ENCODE measurements at regions not wholly inside any gene's neighbourhood (a gene's known extent, or its start where the extent isn't known, plus 50 kb on each side); places are given as distances from the start of the nearest gene placed in this dataset.
A peak's percentile ranks its signal among the peaks of the same experiment; 100 is the strongest.
"Not testable (repeated sequence)": the region's sequence is repeated elsewhere in the genome, so short reads cannot be mapped to it uniquely, and the experiment has no call there.

DNA sequence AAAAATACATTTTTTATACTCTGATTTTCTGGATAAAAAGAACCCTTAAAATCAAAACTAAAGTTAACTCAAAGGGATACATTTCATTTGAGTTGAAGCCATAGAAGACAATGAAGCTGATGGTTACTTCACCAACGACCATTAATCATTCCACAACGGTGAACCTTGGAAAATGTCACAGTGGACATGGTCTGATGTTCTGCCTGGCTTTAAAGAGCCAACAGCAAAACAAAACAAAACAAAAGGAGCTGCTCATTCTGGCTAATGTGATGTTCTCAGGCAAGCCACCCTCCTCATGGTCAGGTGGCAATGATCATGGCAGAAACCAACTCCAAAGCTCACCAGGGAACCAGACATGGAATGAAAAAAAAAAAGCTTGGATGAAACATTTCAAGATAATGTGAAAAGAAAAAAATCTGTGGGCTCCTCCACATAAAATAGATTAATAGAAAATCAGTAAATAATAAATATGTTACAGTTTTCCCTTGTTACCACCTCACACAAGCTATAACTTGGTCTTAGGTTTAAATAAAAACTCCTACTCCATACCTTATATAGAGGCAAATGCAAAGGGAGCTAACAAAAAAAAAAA lies 90.1 kb upstream of the SERTAD2 start:
- no peak for DNase-seq

DNA sequence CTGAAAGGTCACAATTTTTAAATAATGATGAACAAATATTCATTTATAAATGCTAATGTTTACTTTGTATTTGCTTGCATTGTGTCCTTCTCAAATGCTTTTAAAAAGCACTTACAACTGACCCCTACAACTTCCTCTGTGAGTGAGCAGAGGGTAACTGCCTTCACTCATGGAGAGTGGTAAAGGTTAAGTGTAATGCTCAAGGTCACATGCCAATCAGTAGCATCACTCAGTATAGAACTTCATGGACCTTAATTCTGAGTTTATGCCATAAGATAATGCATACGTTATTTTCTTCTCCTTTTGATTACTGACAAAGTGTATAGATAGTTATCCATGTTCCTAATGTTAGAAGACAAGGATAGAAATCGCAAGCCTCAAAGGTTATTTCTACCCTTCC lies 91.8 kb upstream of the SERTAD2 start:
- DNase-seq: no peak

- not testable (repeated sequence) for DNase-seq
Measured at GRCh38 chr2:64747690-64748091, 94.0 kb upstream of the SERTAD2 start.

GRCh38 chr2:64748147-64748546 lies 94.4 kb upstream of the SERTAD2 start:
- no peak for DNase-seq

DNA sequence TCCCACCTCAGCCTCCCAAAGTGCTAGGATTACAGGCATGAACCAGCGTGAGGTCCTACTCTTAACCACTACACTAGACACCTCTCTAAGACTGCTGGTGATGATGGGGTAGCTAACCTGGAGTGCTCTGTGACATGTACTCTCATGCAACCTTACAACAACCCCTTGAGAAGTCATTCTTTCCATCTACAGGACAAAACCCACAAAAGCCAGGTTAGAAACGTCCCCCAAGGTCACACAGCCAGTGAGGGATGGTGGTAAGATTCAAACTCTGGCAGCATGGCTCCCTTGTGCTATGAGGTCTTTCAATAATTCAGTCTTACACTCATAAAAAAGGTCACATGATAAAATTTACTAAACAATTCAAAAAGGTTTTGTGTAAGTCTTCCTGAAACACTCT lies 94.8 kb upstream of the SERTAD2 start:
- no peak for DNase-seq

DNA sequence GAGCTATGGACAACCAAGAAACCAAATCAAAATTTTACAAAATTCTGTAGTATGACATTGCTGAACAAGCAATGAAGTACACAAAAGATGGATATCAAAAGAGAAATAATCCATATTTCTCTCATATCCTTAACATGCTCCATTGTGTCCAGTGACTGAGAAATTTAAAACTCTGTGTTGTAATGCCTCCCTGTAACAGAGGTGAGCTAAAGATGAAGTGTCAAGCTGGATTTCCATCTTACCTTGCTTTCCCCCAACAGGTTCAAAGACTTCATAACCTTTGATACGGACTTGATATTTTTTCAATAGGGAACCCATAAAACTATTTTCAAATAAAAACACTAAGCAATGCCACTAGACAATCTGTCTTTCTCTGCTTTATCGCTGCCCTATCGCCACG lies 95.7 kb upstream of the SERTAD2 start:
- no peak for DNase-seq

- DNase-seq: no peak
Measured at GRCh38 chr2:64750001-64750816, 96.5 kb upstream of the SERTAD2 start.

DNA sequence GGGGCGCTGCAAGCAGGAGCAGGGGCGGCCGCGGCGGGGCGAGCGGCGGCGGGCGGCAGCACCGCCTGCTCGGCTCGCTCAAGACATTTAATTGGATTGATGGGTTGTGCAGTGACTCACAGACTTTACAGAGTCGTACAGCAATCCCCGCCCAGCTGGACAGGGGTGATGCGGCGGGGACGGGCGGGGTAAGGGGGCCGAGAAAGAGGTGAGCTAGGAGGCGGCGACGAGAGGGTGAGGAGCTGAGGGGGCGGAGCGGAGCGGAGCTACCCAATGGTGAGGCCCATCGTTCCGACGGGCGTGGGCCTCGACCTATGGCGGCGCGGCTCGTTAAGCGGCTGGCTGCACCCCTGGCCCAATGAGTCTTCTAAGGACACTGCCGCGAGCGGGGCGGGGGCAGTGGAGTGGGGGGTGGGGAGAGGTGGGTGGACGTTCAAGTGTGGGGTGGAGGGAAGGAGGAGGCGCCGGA lies 97.1 kb upstream of the SERTAD2 start:
- peak; percentile 97 to 99 for DNase-seq

DNA sequence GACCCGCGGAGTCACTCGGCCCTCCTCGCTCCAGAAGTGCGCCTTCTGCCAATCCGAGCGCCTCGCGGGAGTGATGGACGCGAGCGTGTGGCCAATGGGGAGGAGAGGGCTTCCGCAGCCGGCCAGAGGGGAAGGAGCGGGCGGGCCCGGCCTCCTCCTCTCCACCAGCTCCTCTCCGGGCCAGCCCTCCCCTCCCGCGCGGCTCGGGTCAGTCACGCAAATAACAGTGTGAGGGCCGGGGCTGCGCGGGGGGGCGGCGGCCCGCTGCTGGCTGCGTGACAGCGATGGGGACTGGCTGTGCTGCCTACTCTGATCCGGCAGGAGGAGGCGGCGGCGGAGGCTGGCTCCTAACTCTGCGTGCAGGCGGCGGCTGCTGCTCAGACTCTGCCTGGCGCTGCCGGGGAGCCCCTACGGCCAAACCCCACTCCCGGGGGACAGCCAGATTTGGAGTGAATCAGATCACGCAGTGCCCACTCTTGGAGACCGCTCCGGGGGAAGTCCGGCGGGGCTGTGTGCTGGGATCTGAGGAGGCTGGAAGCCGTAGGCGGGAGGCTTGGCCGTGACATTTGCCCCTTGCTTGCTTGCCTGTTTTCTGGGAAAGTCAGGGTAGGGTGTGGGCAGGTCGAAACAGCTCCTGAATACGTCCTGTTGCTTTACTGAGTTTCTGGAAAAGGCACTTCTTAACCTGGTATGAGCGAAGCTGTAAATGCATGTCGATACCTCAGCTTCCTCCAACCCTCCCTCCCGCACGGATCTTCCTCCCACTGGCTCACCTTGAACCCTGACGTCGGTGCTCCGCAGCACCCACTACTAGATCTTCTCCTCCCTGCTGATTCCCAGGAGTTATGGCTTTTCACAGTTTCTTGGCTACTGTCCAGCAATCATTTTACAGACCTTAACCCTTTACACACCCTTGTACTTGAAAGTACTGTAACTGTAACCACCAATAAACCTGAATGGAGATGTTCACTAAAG lies 97.9 kb upstream of the SERTAD2 start:
- DNase-seq: peak in 1 of 2 experiments; percentile 99

GRCh38 chr2:64753399-64753798 lies 99.7 kb upstream of the SERTAD2 start:
- DNase-seq: no peak

- DNase-seq: no peak
Measured at GRCh38 chr2:64754570-64754969, 100.9 kb upstream of the SERTAD2 start.

GRCh38 chr2:64757126-64757525 lies 103.4 kb upstream of the SERTAD2 start:
- DNase-seq: no peak

DNA sequence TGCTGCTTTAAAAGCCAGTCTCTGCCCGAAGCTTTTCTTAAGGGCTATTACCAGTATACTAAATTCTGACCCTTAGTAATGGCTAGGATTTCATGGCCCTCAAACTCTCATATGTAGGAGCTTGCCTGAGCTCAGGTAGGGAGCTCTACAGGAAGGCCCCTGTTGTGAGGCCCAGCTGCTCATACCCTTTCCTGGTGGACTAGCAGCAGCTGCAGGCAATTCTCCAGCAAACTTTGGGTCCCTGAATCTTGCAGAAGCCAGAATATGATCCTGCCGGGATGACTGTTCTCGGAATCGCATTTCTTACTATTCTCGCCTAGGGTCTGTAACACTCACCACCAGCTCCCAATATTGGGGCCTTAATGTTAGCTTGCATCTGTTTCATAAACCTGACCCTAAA lies 106.4 kb upstream of the SERTAD2 start:
- no peak for DNase-seq

DNA sequence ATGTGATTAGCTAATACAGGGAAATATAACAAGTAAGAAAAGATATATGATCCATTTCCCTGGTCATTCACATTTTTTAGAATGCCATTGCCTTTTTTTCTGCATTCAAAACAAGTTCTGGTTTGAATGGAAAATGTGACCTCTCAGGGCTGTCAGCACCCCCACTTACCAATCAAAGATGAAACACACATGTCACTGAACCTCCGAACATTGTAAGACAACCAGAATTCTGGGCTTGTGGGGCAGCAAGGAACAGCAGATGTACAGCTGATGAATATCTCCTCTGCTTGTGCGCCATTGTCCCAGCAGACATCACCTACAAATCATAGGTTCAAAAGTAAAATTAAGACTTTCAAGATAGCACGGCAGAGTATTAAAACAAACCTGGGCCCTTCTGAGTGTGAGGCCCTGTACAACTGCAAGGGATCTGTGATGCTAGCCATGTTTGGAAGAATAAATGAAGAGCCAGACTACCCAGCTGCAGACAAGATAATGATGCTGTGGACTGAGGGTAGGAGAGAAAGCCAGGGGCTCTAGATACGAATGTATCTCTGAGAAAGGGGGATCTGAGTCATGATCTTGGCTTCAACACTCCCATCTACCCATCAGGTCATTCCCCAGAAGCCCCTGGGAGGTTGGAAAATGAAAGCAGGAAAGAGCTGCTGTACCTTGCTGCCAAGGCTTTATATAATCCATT lies 108.7 kb upstream of the SERTAD2 start:
- no peak for DNase-seq

DNA sequence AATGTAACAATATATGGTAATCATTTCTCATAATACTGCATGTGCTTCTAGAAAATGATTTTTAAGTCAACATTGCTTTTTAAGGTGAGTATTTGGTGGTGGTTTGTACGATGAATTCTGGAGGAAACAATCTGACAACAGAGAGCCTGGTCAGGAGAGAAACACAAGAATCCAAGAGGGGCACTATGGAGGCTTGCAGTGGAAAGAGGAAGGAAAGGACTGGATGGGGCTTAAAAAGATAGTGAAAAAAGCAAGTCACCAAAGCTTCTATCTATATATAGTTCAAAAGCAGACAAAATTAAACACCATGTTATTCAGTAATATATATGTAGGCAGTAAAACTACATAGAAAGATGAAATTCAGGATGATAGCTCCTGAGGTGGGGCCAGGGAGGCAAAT lies 109.4 kb upstream of the SERTAD2 start:
- no peak for DNase-seq

DNA sequence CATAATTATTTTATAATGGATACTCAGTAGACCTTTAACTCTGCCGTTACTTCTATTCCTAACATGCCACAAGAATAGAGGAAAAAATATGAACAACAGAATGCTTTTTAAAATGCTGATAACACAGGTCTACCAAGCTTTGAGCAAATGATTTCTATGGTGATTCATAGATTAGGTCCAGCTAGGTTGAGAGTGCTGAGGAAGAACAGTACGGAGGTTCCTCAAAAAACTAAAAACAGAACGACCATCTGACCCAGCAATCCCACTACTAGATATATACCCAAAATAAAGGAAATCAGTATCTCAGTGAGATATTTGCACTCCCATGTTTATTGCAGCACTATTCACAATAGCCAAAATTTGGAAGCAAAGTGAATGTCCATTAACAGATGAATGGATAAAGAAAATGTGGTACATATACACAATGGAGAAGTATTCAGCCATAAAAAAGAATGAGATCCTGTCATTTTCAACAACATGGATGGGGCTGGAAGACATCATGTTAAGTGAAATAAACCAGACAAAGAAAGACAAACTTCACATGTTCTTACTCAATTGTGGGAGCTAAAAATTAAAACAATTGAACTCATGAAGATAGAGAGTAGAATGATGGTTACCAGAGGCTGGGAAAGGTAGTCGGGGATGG lies 111.6 kb upstream of the SERTAD2 start:
- no peak for DNase-seq

DNA sequence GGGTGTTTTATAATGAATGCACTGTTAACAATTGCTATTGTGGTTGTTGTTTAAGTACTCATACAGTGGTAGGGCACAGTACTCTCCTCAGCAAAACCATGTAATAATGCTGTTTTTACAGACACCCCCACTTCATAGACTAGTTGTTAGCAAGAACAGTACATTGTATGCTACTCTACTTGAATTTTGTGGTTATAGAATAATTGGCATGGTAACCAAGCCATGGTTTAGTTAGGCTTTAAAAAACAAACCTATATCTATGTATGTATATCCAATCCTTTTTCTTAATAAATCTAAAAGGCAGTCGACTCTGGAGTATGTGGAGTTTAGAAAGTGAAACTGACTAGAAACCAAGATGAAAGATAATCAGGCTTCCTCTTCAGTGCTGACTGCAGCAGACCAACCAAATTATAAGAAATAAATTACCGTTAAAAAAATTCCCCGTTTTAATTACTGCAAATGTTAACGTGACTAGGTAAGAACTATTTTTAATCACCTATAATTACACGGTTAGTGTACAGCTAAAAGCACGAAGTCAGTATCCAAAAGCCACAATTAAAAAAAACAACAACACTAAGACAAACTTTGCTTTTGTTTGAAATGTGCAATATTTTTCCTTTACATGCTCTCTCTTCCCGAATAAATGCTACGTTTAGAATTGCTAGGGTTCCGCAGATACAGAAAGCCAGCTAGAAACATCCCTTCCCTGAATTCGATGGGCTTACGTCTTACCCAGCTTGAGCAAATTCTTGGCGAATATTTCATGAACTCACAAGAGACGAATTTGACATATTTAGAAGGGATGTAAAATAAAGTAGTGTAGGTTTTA lies 113.3 kb upstream of the SERTAD2 start:
- no peak for DNase-seq

GRCh38 chr2:64767670-64768468 lies 114.2 kb upstream of the SERTAD2 start:
- peak; percentile 58 to 59 for DNase-seq

DNA sequence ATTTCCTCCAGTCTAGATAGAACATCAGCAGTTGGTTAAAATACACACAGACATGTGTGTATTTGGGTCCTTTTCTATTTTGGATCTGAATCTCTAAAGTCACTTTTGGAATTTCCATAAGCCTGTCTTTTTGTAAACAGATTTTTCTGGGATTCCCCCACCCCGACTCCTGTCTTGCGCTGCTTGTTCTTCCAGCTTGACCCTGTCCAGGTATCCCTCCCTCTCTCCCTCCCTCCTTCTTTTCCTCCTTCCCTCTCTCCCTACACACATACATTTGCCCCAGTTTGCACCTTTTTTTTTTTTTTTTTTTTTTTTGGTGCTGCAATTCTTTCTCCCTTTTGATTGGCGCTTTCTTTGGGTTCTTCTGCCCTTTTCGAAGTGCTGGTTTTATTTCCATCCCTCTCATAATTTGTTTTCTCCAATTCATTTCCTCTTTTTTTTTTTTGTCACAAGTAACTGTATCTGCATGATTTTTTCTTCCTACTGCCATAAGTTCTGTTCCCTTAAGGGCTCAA lies 114.8 kb upstream of the SERTAD2 start:
- DNase-seq: no peak

DNA sequence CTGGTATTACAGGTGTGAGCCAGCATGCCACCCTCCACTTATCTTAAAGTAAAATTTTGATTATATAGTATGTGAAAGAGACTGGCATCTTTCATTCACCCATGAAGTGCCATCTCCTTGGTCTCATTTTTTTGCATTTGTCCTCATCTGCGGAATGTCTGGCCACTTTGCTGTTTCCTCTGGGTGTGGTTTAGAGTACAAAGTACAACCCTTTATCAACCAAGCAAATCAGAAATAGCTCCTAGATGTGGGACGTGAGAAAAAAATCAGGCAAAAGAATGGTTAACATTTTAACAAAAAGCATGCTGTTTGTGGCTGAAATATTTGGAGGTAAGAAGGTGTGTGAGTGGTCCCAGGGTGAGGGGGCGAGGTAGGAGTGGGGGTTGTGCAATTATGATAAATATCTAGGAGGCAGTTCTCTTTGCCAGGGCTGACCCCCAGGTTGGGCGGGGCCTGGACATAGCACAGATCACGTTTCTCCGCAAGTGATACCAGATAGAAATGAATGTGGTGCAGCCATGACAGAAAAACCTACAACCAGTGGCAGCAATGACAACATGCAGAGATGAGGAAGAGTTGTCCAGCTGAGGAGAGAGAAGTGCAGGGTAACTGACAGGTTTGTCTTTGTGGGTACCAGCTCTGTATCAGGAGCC lies 115.8 kb upstream of the SERTAD2 start:
- no peak for DNase-seq
